K562 (cell line): ENCODE measurements at regions not wholly inside any gene's neighbourhood (a gene's known extent, or its start where the extent isn't known, plus 50 kb on each side); places are given as distances from the start of the nearest gene placed in this dataset.

Experiments used
- ATAC-seq: fragments of 200-7000 bp; cut with Tn5 transposase; 3 replicates; pipeline ENCODE4 v1.9.1; 2020; ENCODE audit warnings: moderate library complexity
- BruUV-seq: library from RNA; stranded (reverse); fragments of 400-500 nt; replicated peaks from 2 replicates; lab custom pipeline; 2021; lab: Mats Ljungman, UMichigan
- CTCF ChIA-PET: fragments of 300-600 bp; formaldehyde crosslinking; extraction: SDS; loops from one replicate; lab custom pipeline; 2021; ENCODE audit warnings: low intra/inter-chr PET ratio; lab: Yijun Ruan, JAX
- POLR2A ChIA-PET: fragments of 300-600, 350-650 bp; sonication (Branson Sonifier 250); formaldehyde crosslinking; extraction: SDS; loops from one replicate; lab custom pipeline; 2021; ENCODE audit warnings: antibody characterized with exemption, inconsistent platforms; lab: Yijun Ruan, JAX
- DNase-seq, 4 experiments: peaks; one replicate each; pipeline versions ENCODE4 v3.0.0 to v3.0.0-alpha.2; 2011 to 2018; ENCODE audit warnings: low spot score in 3 of 4, mixed read lengths in 3 of 4; ENCODE audit errors: extremely low read depth in 1 of 4
- FAIRE-seq: peaks from 2 replicates; lab custom pipeline; 2011; peaks lifted over from hg19 to GRCh38; lab: Jason Lieb, UNC
- H2AFZ ChIP-seq: 2 replicates; pipeline ENCODE4 v1.6.0; 2011; ENCODE audit warnings: low read depth, low read length, control low read depth, inconsistent platforms
- H3K27ac ChIP-seq: fragments of 200-600 bp; 3 replicates; pipeline ENCODE4 v1.8.0; 2011; ENCODE audit warnings: low read depth, mild to moderate bottlenecking, control low read depth, inconsistent platforms, low read length, moderate library complexity, mixed read lengths; ENCODE audit errors: extremely low read depth
- H3K27me3 ChIP-seq, 2 experiments: fragments of 300-600 bp in 1 of 2; 2 replicates in 1 of 2; 3 replicates in 1 of 2; pipeline versions ENCODE4 v1.6.0 to v1.8.0; 2011; ENCODE audit warnings: inconsistent platforms in 2 of 2, low read length in 2 of 2, mild to moderate bottlenecking in 1 of 2, mixed read lengths in 1 of 2, moderate library complexity in 1 of 2; ENCODE audit not compliant: control insufficient read depth in 2 of 2, insufficient read depth in 2 of 2
- H3K36me3 ChIP-seq: fragments of 300-600 bp; 3 replicates; pipeline ENCODE4 v1.8.0; 2011; ENCODE audit warnings: mild to moderate bottlenecking, low read length, inconsistent platforms; ENCODE audit not compliant: control insufficient read depth, insufficient read depth
- H3K4me1 ChIP-seq, 2 experiments: fragments of 200-600 bp in 1 of 2; replicated peaks in 1 of 2; 2 replicates in 1 of 2; 3 replicates in 1 of 2; pipeline versions ENCODE4 v1.5.1 to v1.8.0; 2011; ENCODE audit warnings: inconsistent platforms in 2 of 2, low read length in 2 of 2, mild to moderate bottlenecking in 1 of 2, mixed read lengths in 1 of 2, moderate library complexity in 1 of 2; ENCODE audit not compliant: control insufficient read depth in 2 of 2, insufficient read depth in 2 of 2
- H3K4me2 ChIP-seq: 2 replicates; pipeline ENCODE4 v1.6.1; 2011; ENCODE audit warnings: low read length, control low read depth, inconsistent platforms, mixed read lengths; ENCODE audit not compliant: insufficient read depth
- H3K4me3 ChIP-seq: fragments of 200-600 bp; sonication (generic), shearing (Covaris generic); 2 replicates; pipeline ENCODE4 v1.5.1; 2016; ENCODE audit warnings: control low read depth, inconsistent platforms
- H3K79me2 ChIP-seq: fragments of 200-600 bp; 3 replicates; pipeline ENCODE4 v1.8.0; 2011; ENCODE audit warnings: low read length, inconsistent platforms; ENCODE audit not compliant: control insufficient read depth, insufficient read depth
- H3K9ac ChIP-seq, 2 experiments: 2 replicates each; pipeline versions ENCODE4 v1.6.0 to v1.6.1; 2011; ENCODE audit warnings: low read depth in 2 of 2, low read length in 2 of 2, control low read depth in 1 of 2, inconsistent platforms in 1 of 2, mild to moderate bottlenecking in 1 of 2, mixed read lengths in 1 of 2; ENCODE audit not compliant: insufficient read depth in 1 of 2
- H3K9me1 ChIP-seq: one replicate; pipeline ENCODE4 v1.6.0; 2011; ENCODE audit warnings: inconsistent platforms, mild to moderate bottlenecking, low read length, moderate library complexity; ENCODE audit not compliant: control insufficient read depth, insufficient read depth
- H3K9me3 ChIP-seq: replicated peaks from 2 replicates; pipeline ENCODE4 v1.5.1; 2011; ENCODE audit warnings: low read depth, low read length, inconsistent platforms; ENCODE audit not compliant: control insufficient read depth, insufficient read depth
- H4K20me1 ChIP-seq: replicated peaks from 2 replicates; pipeline ENCODE4 v1.6.1; 2011; ENCODE audit warnings: low read length, inconsistent platforms, mixed read lengths; ENCODE audit not compliant: control insufficient read depth, insufficient read depth
- DMBX1 ChIP-seq: fragments of 250-450 bp; sonication (Bioruptor Pico); IDR thresholded peaks from 2 replicates; pipeline ENCODE4 v1.8.0; 2022; ENCODE audit warnings: inconsistent platforms, mild to moderate bottlenecking, moderate library complexity, borderline replicate concordance
- ESRRB ChIP-seq: fragments of 250-450 bp; sonication (Bioruptor Pico); IDR thresholded peaks from 2 replicates; pipeline ENCODE4 v1.5.0; 2020; ENCODE audit warnings: mild to moderate bottlenecking, moderate library complexity, borderline replicate concordance
- GABPA ChIP-seq: fragments of 200-800 bp; sonication (Bioruptor generic); conservative IDR thresholded peaks from 2 replicates; pipeline ENCODE4 v1.6.1; 2016; ENCODE audit warnings: low read depth, missing genetic modification characterization, missing compliant biosample characterization
- HDAC8 ChIP-seq: fragments of 450-650 bp; IDR thresholded peaks from 2 replicates; pipeline ENCODE4 v1.6.1; 2016; ENCODE audit warnings: mild to moderate bottlenecking, missing genetic modification characterization, moderate library complexity, missing compliant biosample characterization
- HMG20A ChIP-seq: fragments of 450-650 bp; formaldehyde crosslinking; conservative IDR thresholded peaks from 2 replicates; pipeline ENCODE4 v1.4.0; 2020; ENCODE audit warnings: mild to moderate bottlenecking, mixed read lengths
- PML ChIP-seq: IDR thresholded peaks from 2 replicates; pipeline ENCODE4 v1.6.1; 2012; ENCODE audit warnings: low read length, inconsistent platforms
- SNAPC5 ChIP-seq: fragments of 250-450 bp; sonication (Bioruptor Pico); IDR thresholded peaks from 2 replicates; pipeline ENCODE4 v1.8.0; 2021; ENCODE audit warnings: moderate library complexity, mild to moderate bottlenecking, inconsistent platforms
- SRSF9 ChIP-seq: fragments of 200-400 bp; formaldehyde crosslinking; IDR thresholded peaks from 2 replicates; pipeline ENCODE4 v1.6.1; 2017; ENCODE audit warnings: low read depth, low read length, borderline replicate concordance
- ZBTB40 ChIP-seq, 2 experiments: fragments of 450-650 bp in 1 of 2; sonication (generic) in 1 of 2; formaldehyde crosslinking in 1 of 2; IDR thresholded peaks; 2 replicates each; pipeline versions ENCODE4 v1.7.1 to v1.9.0; 2016 to 2022; ENCODE audit warnings: inconsistent platforms in 1 of 2, mild to moderate bottlenecking in 1 of 2, missing genetic modification reagents in 1 of 2
- ZBTB49 ChIP-seq: sonication (generic); formaldehyde crosslinking; IDR thresholded peaks from 2 replicates; pipeline ENCODE4 v1.8.0; 2022; ENCODE audit warnings: missing genetic modification reagents, mild to moderate bottlenecking, borderline replicate concordance
- ZNF282 ChIP-seq: sonication (generic); formaldehyde crosslinking; IDR thresholded peaks from 2 replicates; pipeline ENCODE4 v1.8.1; 2023; ENCODE audit warnings: missing genetic modification reagents
- WGBS: fragments of 100-300 bp; shearing (Covaris generic); methylation state at CpG from one replicate; pipeline ENCODE4 v1.1.6; 2016; ENCODE audit warnings: low coverage, mixed read lengths; ENCODE audit not compliant: insufficient coverage; ENCODE audit errors: missing lambda C conversion rate; 5-methylcytosine and 5-hydroxymethylcytosine counted together
- in situ Hi-C: fragments of 300-500 bp; cut with MboI; formaldehyde crosslinking; loops from 4 replicates; pipeline ENCODE4 v1.15.0; 2018; ENCODE audit warnings: inconsistent platforms, mixed read lengths
- intact Hi-C: fragments of 100-400 bp; cut with micrococcal nuclease; formaldehyde crosslinking; loops from 2 replicates; pipeline ENCODE4 v1.14.2; 2022

GRCh38 chr5:165327631-165328030 is 1822.2 kb downstream of the MAT2B start:
- no peak for FAIRE-seq
- H3K9ac ChIP-seq, result no peak overlapping the region
- H3K9me3 ChIP-seq, result no peaks in the 10 kb centered on the region
- H4K20me1 ChIP-seq, result no peaks in the 10 kb centered on the region
- H3K4me3 ChIP-seq, result no peak overlapping the region
- no TSS peak for BruUV-seq
- H3K27ac ChIP-seq, result no peak overlapping the region
- ChIA-PET POLR2A (no interaction called here), CTCF (no interaction called here)
- H3K36me3 ChIP-seq, result no peaks in the 10 kb centered on the region
- no peak for DNase-seq
- ATAC-seq, result no peak
- no peak overlapping the region for H3K4me2 ChIP-seq
- in situ Hi-C loops, result no loop called here
- H3K4me1 ChIP-seq, result no peaks in the 10 kb centered on the region
- H2AFZ ChIP-seq, result no peak overlapping the region
- no peaks in the 10 kb centered on the region for H3K79me2 ChIP-seq
- WGBS, result 0% methylated on average over 2 of the region's 2 CpGs
- no peaks in the 10 kb centered on the region for H3K9me1 ChIP-seq
- intact Hi-C loops, result no loop called here
- no peaks in the 10 kb centered on the region for H3K27me3 ChIP-seq
- TF ChIP-seq GABPA (no peak), ZBTB40 (IDR thresholded peaks at IDR 0.05) (no peak), ZBTB40 (CRISPR knock-in tag; IDR thresholded peaks at IDR 0.05) (no peak), ZBTB49 (CRISPR knock-in tag) (no peak), SRSF9 (no peak), PML (no peak), ZNF282 (no peak), HDAC8 (tag) (no peak), HMG20A (CRISPR knock-in tag) (no peak), DMBX1 (CRISPR knock-in tag) (no peak), SNAPC5 (CRISPR knock-in tag) (no peak), ESRRB (CRISPR knock-in tag) (no peak)
